Karpas-422 (cell line): ENCODE measurements at regions not wholly inside any gene's neighbourhood (a gene's known extent, or its start where the extent isn't known, plus 50 kb on each side); places are given as distances from the start of the nearest gene placed in this dataset.

Experiments
- DNase-seq: peaks from one replicate; pipeline ENCODE4 v3.0.0-alpha.2; 2015
- H2AFZ ChIP-seq: fragments of 200-600 bp; sonication (generic); 2 replicates; pipeline ENCODE4 v1.6.1; 2014; ENCODE audit warnings: antibody characterized with exemption, low read length, mixed read lengths
- H3K27ac ChIP-seq: fragments of 200-600 bp; sonication (generic); 2 replicates; pipeline ENCODE4 v1.5.1; 2014; ENCODE audit warnings: mild to moderate bottlenecking, low read length, moderate library complexity
- H3K27me3 ChIP-seq: fragments of 200-600 bp; sonication (generic); 2 replicates; pipeline ENCODE4 v1.6.1; 2014; ENCODE audit warnings: low read length, mixed read lengths
- H3K36me3 ChIP-seq: fragments of 200-600 bp; sonication (generic); 2 replicates; pipeline ENCODE4 v1.6.1; 2014; ENCODE audit warnings: low read length, mixed read lengths; ENCODE audit not compliant: insufficient read depth
- H3K4me1 ChIP-seq: fragments of 200-600 bp; sonication (generic); 2 replicates; pipeline ENCODE4 v1.6.1; 2014; ENCODE audit warnings: mild to moderate bottlenecking, low read length, mixed read lengths
- H3K4me2 ChIP-seq: fragments of 200-600 bp; sonication (generic); 2 replicates; pipeline ENCODE4 v1.6.1; 2014; ENCODE audit warnings: low read length, low read depth, mild to moderate bottlenecking; ENCODE audit not compliant: poor library complexity, severe bottlenecking
- H3K4me3 ChIP-seq: fragments of 200-600 bp; sonication (generic); 2 replicates; pipeline ENCODE4 v1.5.1; 2014; ENCODE audit warnings: mild to moderate bottlenecking, antibody characterized with exemption, low read length, mixed read lengths
- H3K79me2 ChIP-seq: fragments of 200-600 bp; sonication (generic); 2 replicates; pipeline ENCODE4 v1.6.1; 2014; ENCODE audit warnings: mild to moderate bottlenecking, low read length, mixed read lengths
- H3K9ac ChIP-seq: fragments of 200-600 bp; sonication (generic); 2 replicates; pipeline ENCODE4 v1.6.0; 2014; ENCODE audit warnings: low read length
- H3K9me2 ChIP-seq: fragments of 200-600 bp; sonication (generic), shearing (Covaris generic); replicated peaks from 2 replicates; pipeline ENCODE4 v1.6.0; 2014; ENCODE audit warnings: mild to moderate bottlenecking, low read length, moderate library complexity; ENCODE audit not compliant: insufficient read depth
- H3K9me3 ChIP-seq: fragments of 300-700, 200-600 bp; sonication (generic); 2 replicates; pipeline ENCODE4 v1.6.1; 2014; ENCODE audit warnings: low read length, mixed read lengths
- H4K20me1 ChIP-seq: fragments of 200-600 bp; sonication (generic); 2 replicates; pipeline ENCODE4 v1.6.1; 2014; ENCODE audit warnings: mild to moderate bottlenecking, antibody characterized with exemption, low read length, low read depth; ENCODE audit not compliant: insufficient read depth

DNA sequence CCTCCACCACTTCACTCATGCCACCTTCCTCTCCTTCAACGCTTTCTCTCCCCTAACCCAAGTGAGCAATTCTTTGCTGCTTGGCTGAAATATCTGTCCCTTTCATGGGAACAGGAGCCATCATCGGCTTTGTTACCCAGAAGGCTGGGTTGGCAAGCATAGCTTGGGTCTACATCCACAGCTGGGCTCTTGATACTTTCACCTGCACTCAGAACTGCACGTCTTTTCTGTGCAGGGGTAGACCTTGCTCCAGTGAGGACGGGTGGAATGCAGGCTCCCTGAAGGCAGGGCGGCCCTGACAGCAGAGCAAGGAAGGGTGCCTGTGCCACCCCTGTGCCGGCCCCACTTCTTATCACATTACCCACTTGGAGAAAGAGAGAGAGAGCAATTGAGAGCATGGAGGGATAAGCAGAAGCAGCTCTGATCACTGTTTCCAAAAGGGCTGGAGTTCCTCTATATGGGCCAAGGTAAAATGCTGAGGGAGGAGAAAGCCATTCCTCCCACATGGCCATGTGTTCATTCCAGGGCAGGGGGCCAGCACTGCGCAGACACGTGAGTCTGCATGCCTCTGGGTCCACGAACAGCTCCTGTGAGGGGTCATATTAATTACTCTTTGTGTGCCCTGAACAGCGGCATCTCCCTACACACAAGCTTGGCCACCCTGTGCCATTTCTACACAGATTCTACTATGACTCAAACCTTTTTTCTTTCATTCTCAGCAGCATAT is 181.8 kb downstream of the BUD13 start:
- Histone ChIP-seq H3K4me3 (no peak overlapping the region), H3K27me3 (no peaks in the 10 kb centered on the region), H3K9me3 (no peaks in the 10 kb centered on the region), H2AFZ (no peak overlapping the region), H3K36me3 (no peaks in the 10 kb centered on the region), H3K9me2 (no peaks in the 10 kb centered on the region), H4K20me1 (no peaks in the 10 kb centered on the region), H3K9ac (no peak overlapping the region), H3K4me2 (no peak overlapping the region), H3K79me2 (no peaks in the 10 kb centered on the region), H3K27ac (no peak overlapping the region), H3K4me1 (no peaks in the 10 kb centered on the region)
- DNase-seq, result no peak

GRCh38 chr11:116589402-116589801 is 183.4 kb downstream of the BUD13 start:
- H3K9ac ChIP-seq, result no peak overlapping the region
- no peaks in the 10 kb centered on the region for H3K79me2 ChIP-seq
- no peaks in the 10 kb centered on the region for H3K4me1 ChIP-seq
- H2AFZ ChIP-seq, result no peak overlapping the region
- DNase-seq, result no peak
- no peaks in the 10 kb centered on the region for H3K36me3 ChIP-seq
- no peaks in the 10 kb centered on the region for H3K27me3 ChIP-seq
- H3K9me3 ChIP-seq, result no peaks in the 10 kb centered on the region
- no peak overlapping the region for H3K27ac ChIP-seq
- no peak overlapping the region for H3K4me2 ChIP-seq
- no peak overlapping the region for H3K4me3 ChIP-seq
- H3K9me2 ChIP-seq, result no peaks in the 10 kb centered on the region
- no peaks in the 10 kb centered on the region for H4K20me1 ChIP-seq

DNA sequence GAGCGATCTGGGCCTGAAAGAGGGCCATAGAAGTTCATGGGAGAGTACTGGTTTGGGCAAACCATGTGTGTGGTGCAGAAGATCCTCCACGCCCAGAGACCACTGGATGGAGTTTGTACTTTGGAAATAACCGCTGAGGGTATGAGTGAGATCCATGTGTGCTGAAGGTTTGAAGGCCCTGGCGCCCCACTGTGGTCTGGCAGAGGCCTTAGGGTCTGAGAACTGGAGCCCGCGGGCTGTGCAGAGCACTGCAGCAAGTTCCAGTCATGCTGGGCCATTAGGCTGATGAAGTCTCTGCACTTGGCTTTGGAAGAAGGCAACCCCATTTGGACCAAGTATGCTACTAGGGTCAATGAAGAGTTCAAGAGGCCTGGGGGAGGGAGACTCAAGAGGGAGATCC is 186.4 kb downstream of the BUD13 start:
- H3K9ac ChIP-seq, result no peak overlapping the region
- no peak overlapping the region for H3K4me2 ChIP-seq
- no peaks in the 10 kb centered on the region for H3K79me2 ChIP-seq
- H4K20me1 ChIP-seq, result no peaks in the 10 kb centered on the region
- DNase-seq, result no peak
- H3K9me3 ChIP-seq, result no peaks in the 10 kb centered on the region
- no peaks in the 10 kb centered on the region for H3K9me2 ChIP-seq
- no peaks in the 10 kb centered on the region for H3K27me3 ChIP-seq
- no peaks in the 10 kb centered on the region for H3K36me3 ChIP-seq
- no peaks in the 10 kb centered on the region for H3K4me1 ChIP-seq
- no peak overlapping the region for H3K4me3 ChIP-seq
- H3K27ac ChIP-seq, result no peak overlapping the region
- no peak overlapping the region for H2AFZ ChIP-seq

- Histone ChIP-seq H2AFZ (no peak overlapping the region), H3K4me2 (no peak overlapping the region), H3K9me2 (no peaks in the 10 kb centered on the region), H4K20me1 (no peaks in the 10 kb centered on the region), H3K27me3 (no peaks in the 10 kb centered on the region), H3K4me1 (no peaks in the 10 kb centered on the region), H3K79me2 (no peaks in the 10 kb centered on the region), H3K36me3 (no peaks in the 10 kb centered on the region), H3K4me3 (no peak overlapping the region), H3K9me3 (no peaks in the 10 kb centered on the region), H3K27ac (no peak overlapping the region), H3K9ac (no peak overlapping the region)
- no peak for DNase-seq
These were observed 190.2 kb downstream of the BUD13 start for GRCh38 chr11:116582571-116582970.

- no peak for DNase-seq
- Histone ChIP-seq H3K9me2 (no peaks in the 10 kb centered on the region), H3K36me3 (no peaks in the 10 kb centered on the region), H3K27me3 (no peaks in the 10 kb centered on the region), H3K27ac (no peak overlapping the region), H3K4me1 (no peaks in the 10 kb centered on the region), H2AFZ (no peak overlapping the region), H3K9ac (no peak overlapping the region), H3K4me3 (no peak overlapping the region), H3K79me2 (no peaks in the 10 kb centered on the region), H3K9me3 (no peaks in the 10 kb centered on the region), H3K4me2 (no peak overlapping the region), H4K20me1 (no peaks in the 10 kb centered on the region)
These were observed 191.4 kb downstream of the BUD13 start for GRCh38 chr11:116581349-116581748.

GRCh38 chr11:116580799-116581198 is 192.0 kb downstream of the BUD13 start:
- no peaks in the 10 kb centered on the region for H3K4me1 ChIP-seq
- H3K79me2 ChIP-seq, result no peaks in the 10 kb centered on the region
- no peak overlapping the region for H3K9ac ChIP-seq
- H3K27ac ChIP-seq, result no peak overlapping the region
- no peaks in the 10 kb centered on the region for H3K36me3 ChIP-seq
- DNase-seq, result no peak
- H3K9me2 ChIP-seq, result no peaks in the 10 kb centered on the region
- H3K9me3 ChIP-seq, result no peaks in the 10 kb centered on the region
- H4K20me1 ChIP-seq, result no peaks in the 10 kb centered on the region
- H3K27me3 ChIP-seq, result no peaks in the 10 kb centered on the region
- no peak overlapping the region for H3K4me2 ChIP-seq
- no peak overlapping the region for H3K4me3 ChIP-seq
- H2AFZ ChIP-seq, result no peak overlapping the region

GRCh38 chr11:116579857-116580727 is 192.7 kb downstream of the BUD13 start:
- no peaks in the 10 kb centered on the region for H3K4me1 ChIP-seq

GRCh38 chr11:116579031-116579653 is 193.6 kb downstream of the BUD13 start:
- no peaks in the 10 kb centered on the region for H3K27me3 ChIP-seq
- H4K20me1 ChIP-seq, result no peaks in the 10 kb centered on the region
- H3K9ac ChIP-seq, result no peak overlapping the region
- H3K4me3 ChIP-seq, result no peak overlapping the region
- no peak overlapping the region for H2AFZ ChIP-seq
- H3K4me2 ChIP-seq, result no peak overlapping the region
- H3K4me1 ChIP-seq, result no peaks in the 10 kb centered on the region
- H3K9me2 ChIP-seq, result no peaks in the 10 kb centered on the region
- H3K36me3 ChIP-seq, result no peaks in the 10 kb centered on the region
- no peaks in the 10 kb centered on the region for H3K9me3 ChIP-seq
- H3K79me2 ChIP-seq, result no peaks in the 10 kb centered on the region
- H3K27ac ChIP-seq, result no peak overlapping the region
- DNase-seq, result no peak

More at GRCh38 chr11:116579857-116580727, 192.7 kb downstream of the BUD13 start:
- H3K4me3 ChIP-seq, result no peak overlapping the region
- H3K27ac ChIP-seq, result no peak overlapping the region
- H3K9me2 ChIP-seq, result no peaks in the 10 kb centered on the region
- no peak overlapping the region for H2AFZ ChIP-seq
- no peaks in the 10 kb centered on the region for H3K79me2 ChIP-seq
- H3K4me2 ChIP-seq, result no peak overlapping the region
- no peak overlapping the region for H3K9ac ChIP-seq
- H4K20me1 ChIP-seq, result no peaks in the 10 kb centered on the region
- DNase-seq, result no peak
- H3K36me3 ChIP-seq, result no peaks in the 10 kb centered on the region
- no peaks in the 10 kb centered on the region for H3K9me3 ChIP-seq
- no peaks in the 10 kb centered on the region for H3K27me3 ChIP-seq
